Activated CD8-positive, alpha-beta memory T cell treated with anti-CD3 and anti-CD28 coated beads for 36 hours (primary cell): ENCODE measurements at regions not wholly inside any gene's neighbourhood (a gene's known extent, or its start where the extent isn't known, plus 50 kb on each side); places are given as distances from the start of the nearest gene placed in this dataset.
"Not testable (repeated sequence)": the region's sequence is repeated elsewhere in the genome, so short reads cannot be mapped to it uniquely, and the experiment has no call there.

ENCODE experiments used
- CTCF ChIA-PET: fragments of 350-600 bp; sonication (Branson Sonifier 250); formaldehyde crosslinking; loops from one replicate; lab custom pipeline; 2021; ENCODE audit warnings: antibody characterized with exemption; lab: Charles Lee
- POLR2A ChIA-PET: fragments of 350-600 bp; sonication (Branson Sonifier 250); formaldehyde crosslinking; loops from one replicate; lab custom pipeline; 2021; ENCODE audit warnings: antibody characterized with exemption; lab: Charles Lee

DNA sequence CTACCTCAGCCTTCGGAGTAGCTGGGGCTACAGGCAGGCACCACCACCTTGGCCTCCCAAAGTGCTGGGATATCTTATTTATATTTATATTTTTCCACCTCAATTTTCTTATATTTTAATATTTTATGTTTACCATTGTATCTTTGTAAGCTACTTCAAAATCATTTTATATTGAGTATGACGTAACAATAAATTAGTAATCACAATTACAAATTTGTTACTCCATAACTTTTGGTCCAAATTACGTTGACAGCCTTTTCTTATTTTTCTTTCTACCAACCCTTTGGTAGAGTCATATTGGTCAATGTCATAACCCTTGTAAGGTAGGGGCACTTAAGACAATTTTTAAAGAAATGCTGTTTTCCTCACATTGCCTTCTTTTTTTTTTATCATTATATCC lies 104.0 kb upstream of the H2AZ1 start:
- ChIA-PET POLR2A (no interaction called here), CTCF (no interaction called here)

GRCh38 chr4:100049872-100050271 lies 99.8 kb upstream of the H2AZ1 start:
- CTCF ChIA-PET = no interaction called here
- POLR2A ChIA-PET = no interaction called here

GRCh38 chr4:100042711-100043110 lies 92.6 kb upstream of the H2AZ1 start:
- POLR2A ChIA-PET = interaction anchor here (0.6 kb wide), 1 partner anchor 466 kb away, joined by 6 read pairs; no protein-coding TSS in a partner anchor
- CTCF ChIA-PET = no interaction called here

DNA sequence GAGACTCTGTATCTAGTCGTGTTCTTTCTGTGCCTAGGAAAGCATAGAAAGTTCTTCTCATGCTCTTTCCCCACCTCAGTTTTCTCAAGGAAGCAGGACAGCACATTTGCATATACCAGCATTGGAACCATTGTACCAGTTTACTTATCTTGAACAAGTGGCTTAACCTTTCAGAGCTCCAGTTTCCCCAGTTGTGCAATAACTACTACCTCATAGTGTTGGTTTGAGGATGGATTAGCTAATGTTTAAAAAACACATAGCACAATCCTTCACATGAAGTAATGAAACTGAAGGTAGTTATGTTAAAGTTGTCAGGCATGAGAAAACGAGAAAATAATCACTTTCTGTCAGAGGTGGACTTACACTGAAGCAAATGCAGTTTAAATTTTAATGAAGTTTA lies 92.2 kb upstream of the H2AZ1 start:
- ChIA-PET CTCF (no interaction called here), POLR2A (interaction anchor here (0.6 kb wide), 1 partner anchor 465 kb away, joined by 6 read pairs; no protein-coding TSS in a partner anchor)

DNA sequence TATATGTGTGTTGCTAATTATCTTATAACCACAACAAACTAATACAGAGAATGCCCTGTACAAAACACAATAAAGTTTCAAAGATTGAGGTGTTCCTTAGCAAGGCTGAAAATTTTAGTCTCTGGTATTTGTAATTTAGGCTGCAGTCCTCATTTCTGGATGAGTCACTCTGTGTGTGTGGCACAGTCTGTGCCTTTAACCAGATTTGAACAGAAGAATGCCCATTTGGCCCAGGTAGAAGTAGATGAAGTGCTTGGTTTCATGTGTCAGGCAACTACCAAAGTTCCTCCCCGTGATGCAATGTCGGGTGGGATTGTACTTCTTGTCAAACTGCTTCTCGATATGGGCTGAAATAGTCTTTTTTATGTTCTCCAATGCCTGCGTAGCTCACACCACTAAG lies 91.6 kb upstream of the H2AZ1 start:
- ChIA-PET CTCF (no interaction called here), POLR2A (no interaction called here)

- ChIA-PET POLR2A (no interaction called here), CTCF (no interaction called here)
These were observed 84.1 kb upstream of the H2AZ1 start for GRCh38 chr4:100034023-100034664.

DNA sequence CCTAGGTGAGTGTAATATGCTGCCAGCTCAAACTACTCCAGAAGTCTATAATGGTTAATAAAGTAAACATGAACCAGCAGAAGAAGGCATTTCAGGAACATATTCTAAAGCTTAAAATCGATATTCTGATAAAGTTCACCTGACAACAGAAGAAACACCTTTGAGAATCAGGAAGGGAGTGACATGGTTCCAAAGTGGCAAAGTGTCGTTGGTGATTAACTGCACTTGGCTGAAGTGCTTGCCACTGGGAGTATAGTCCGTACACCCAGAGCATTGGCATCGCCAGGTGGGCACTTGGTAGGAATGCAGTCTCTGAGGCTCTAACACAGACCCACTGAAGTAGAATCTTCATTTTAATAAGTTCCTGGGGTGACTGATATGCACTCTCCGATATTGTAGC lies 76.0 kb upstream of the H2AZ1 start:
- CTCF ChIA-PET = no interaction called here
- POLR2A ChIA-PET = no interaction called here

- POLR2A ChIA-PET = no interaction called here
- CTCF ChIA-PET = no interaction called here
These were observed 73.7 kb upstream of the H2AZ1 start for GRCh38 chr4:100023800-100024199.

DNA sequence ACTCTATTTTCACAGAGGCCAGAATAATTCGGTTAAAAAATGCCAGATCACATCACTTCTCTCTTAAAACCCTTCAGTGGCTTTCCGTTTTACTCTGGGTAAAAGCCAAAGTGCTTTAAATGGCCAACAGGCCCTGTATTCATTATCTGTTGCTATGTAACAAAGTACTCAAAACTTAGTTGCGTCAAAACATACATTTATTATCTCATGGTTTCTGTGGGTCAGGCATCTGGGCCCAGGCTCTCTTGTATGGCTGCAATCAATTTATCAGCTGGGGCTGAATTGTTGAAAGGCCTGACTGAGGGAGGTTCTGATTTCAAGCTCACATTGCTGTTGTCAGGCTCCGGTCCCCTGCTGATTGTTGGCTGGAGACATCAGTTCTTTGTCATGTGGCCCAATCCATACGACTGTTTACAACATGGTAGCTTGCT lies 72.7 kb upstream of the H2AZ1 start:
- ChIA-PET POLR2A (no interaction called here), CTCF (no interaction called here)

DNA sequence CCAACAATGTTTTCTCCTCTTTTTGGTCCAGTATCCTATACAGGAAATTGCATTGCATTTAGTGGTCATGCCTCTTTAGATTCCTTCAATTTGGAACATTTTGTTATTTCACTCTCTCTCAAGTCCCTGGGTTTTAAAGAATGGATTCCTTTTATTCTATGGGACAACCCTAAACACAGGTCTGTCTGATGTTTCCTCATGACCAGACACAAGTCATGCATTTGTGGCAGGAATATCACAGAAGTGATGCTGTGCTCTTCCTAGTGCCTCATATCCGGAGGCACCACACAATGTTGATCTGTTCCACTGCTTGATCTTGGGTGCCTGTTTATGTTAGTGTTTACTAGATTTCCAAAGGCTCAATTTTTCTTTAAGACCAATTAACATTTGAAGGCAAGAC lies 69.7 kb upstream of the H2AZ1 start:
- ChIA-PET CTCF (no interaction called here), POLR2A (no interaction called here)

- ChIA-PET CTCF (no interaction called here), POLR2A (no interaction called here)
These were observed 67.7 kb upstream of the H2AZ1 start for GRCh38 chr4:100017637-100018310.

- ChIA-PET CTCF (no interaction called here), POLR2A (no interaction called here)
These were observed 66.1 kb upstream of the H2AZ1 start for GRCh38 chr4:100016191-100016590.

DNA sequence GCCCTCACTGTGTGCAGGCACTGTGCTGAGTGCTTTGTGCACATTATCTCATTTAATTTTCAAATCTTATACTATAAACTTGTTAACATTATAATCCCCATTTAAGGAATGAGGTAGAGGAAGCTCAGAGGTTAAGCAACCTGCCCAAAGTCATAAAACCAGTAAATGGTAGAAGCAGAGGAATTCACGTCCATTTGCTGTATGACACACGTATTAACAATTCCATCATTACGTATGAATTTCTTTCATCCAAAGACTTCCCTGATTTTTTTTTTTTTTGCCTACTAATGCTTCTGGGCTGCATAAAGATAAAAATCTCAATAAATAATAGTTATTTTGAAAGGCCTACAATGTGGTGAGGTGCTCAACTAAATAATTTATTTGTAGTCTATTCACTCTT lies 64.5 kb upstream of the H2AZ1 start:
- CTCF ChIA-PET = no interaction called here

GRCh38 chr4:100009490-100009889 lies 59.4 kb upstream of the H2AZ1 start:
- ChIA-PET CTCF (no interaction called here), POLR2A (no interaction called here)

More for the DNA sequence above, 64.5 kb upstream of the H2AZ1 start:
- POLR2A ChIA-PET = no interaction called here

GRCh38 chr4:100008048-100008447 lies 58.0 kb upstream of the H2AZ1 start:
- ChIA-PET POLR2A (no interaction called here), CTCF (interaction anchor here (1.0 kb wide), 1 partner anchor 9 kb away, joined by 3 read pairs; no protein-coding TSS in a partner anchor)

- CTCF ChIA-PET, POLR2A ChIA-PET: not testable (repeated sequence)
These were observed 56.1 kb upstream of the H2AZ1 start for GRCh38 chr4:100006161-100006560.
